SK-N-SH (cell line): ENCODE measurements at regions not wholly inside any gene's neighbourhood (a gene's known extent, or its start where the extent isn't known, plus 50 kb on each side); places are given as distances from the start of the nearest gene placed in this dataset.

Experiments used
- CTCF ChIA-PET: fragments of 300-600, 350-600 bp; formaldehyde crosslinking; extraction: SDS; loops from one replicate; lab custom pipeline; 2021; lab: Yijun Ruan, JAX
- POLR2A ChIA-PET: fragments of 350-600 bp; sonication (Branson Sonifier 250); formaldehyde crosslinking; extraction: SDS; loops from one replicate; lab custom pipeline; 2020; ENCODE audit warnings: antibody characterized with exemption, inconsistent platforms; lab: Yijun Ruan, JAX
- DNase-seq: peaks from one replicate; pipeline ENCODE4 v3.0.0; 2012
- H2AFZ ChIP-seq: fragments of 200-600 bp; sonication (generic); 2 replicates; pipeline ENCODE4 v1.8.1; 2016; ENCODE audit warnings: antibody characterized with exemption, mild to moderate bottlenecking, low read depth
- H3F3A ChIP-seq: fragments of 200-600 bp; sonication (generic); replicated peaks from 2 replicates; pipeline ENCODE3; 2016; ENCODE audit warnings: antibody characterized with exemption, mild to moderate bottlenecking; ENCODE audit not compliant: insufficient read depth
- H3K27ac ChIP-seq, 2 experiments: fragments of 200-500 bp in 1 of 2; fragments of 200-600 bp in 1 of 2; sonication (Bioruptor generic) in 1 of 2; sonication (generic), shearing (Covaris generic) in 1 of 2; 2 replicates each; pipeline versions ENCODE4 v1.5.1 to v1.6.1; 2014 to 2016; ENCODE audit warnings: low read depth in 2 of 2, inconsistent platforms in 1 of 2, low read length in 1 of 2, mild to moderate bottlenecking in 1 of 2, mixed read lengths in 1 of 2
- H3K27me3 ChIP-seq: fragments of 200-600 bp; sonication (generic), shearing (Covaris generic); 2 replicates; pipeline ENCODE4 v1.6.1; 2016; ENCODE audit warnings: mixed run types; ENCODE audit not compliant: insufficient read depth
- H3K36me3 ChIP-seq, 2 experiments: fragments of 200-500 bp in 1 of 2; fragments of 200-600 bp in 1 of 2; sonication (Bioruptor generic) in 1 of 2; sonication (generic) in 1 of 2; replicated peaks in 1 of 2; 2 replicates each; pipeline versions ENCODE3 to v1.5.1; 2014 to 2016; ENCODE audit warnings: low read length in 1 of 2, mild to moderate bottlenecking in 1 of 2; ENCODE audit not compliant: insufficient read depth in 2 of 2, control insufficient read depth in 1 of 2
- H3K4me1 ChIP-seq, 2 experiments: fragments of 200-500 bp in 1 of 2; fragments of 200-600 bp in 1 of 2; sonication (Bioruptor generic) in 1 of 2; sonication (generic), shearing (Covaris generic) in 1 of 2; 2 replicates each; pipeline versions ENCODE4 v1.5.1 to v1.6.1; 2014 to 2016; ENCODE audit warnings: low read depth in 1 of 2, low read length in 1 of 2, mixed run types in 1 of 2; ENCODE audit not compliant: insufficient read depth in 2 of 2, control insufficient read depth in 1 of 2
- H3K4me2 ChIP-seq: fragments of 200-600 bp; sonication (generic), shearing (Covaris generic); 2 replicates; pipeline ENCODE4 v1.6.1; 2017; ENCODE audit warnings: mixed run types
- H3K4me3 ChIP-seq, 2 experiments: fragments of 200-500 bp in 1 of 2; fragments of 200-600 bp in 1 of 2; sonication (Bioruptor generic) in 1 of 2; sonication (generic), shearing (Covaris generic) in 1 of 2; 2 replicates each; pipeline versions ENCODE4 v1.5.1 to v1.8.1; 2014 to 2016; ENCODE audit warnings: low read depth in 2 of 2, inconsistent platforms in 1 of 2, low read length in 1 of 2, mild to moderate bottlenecking in 1 of 2, mixed read lengths in 1 of 2, moderate library complexity in 1 of 2
- H3K79me2 ChIP-seq: fragments of 200-600 bp; sonication (generic); 2 replicates; pipeline ENCODE4 v1.8.1; 2017; ENCODE audit warnings: mild to moderate bottlenecking; ENCODE audit not compliant: insufficient read depth
- H3K9ac ChIP-seq: fragments of 200-600 bp; sonication (generic); 2 replicates; pipeline ENCODE4 v1.6.1; 2017; ENCODE audit warnings: mixed run types
- H3K9me2 ChIP-seq: fragments of 200-600 bp; sonication (generic); 2 replicates; pipeline ENCODE4 v1.6.1; 2017; ENCODE audit warnings: mixed run types
- H3K9me3 ChIP-seq: fragments of 200-600 bp; sonication (generic); 2 replicates; pipeline ENCODE4 v1.6.1; 2017; ENCODE audit warnings: mixed run types, mild to moderate bottlenecking, moderate library complexity
- H4K20me1 ChIP-seq: fragments of 200-600 bp; sonication (generic); 2 replicates; pipeline ENCODE4 v1.6.1; 2017; ENCODE audit warnings: mild to moderate bottlenecking, mixed run types; ENCODE audit not compliant: insufficient read depth
- CTCF ChIP-seq: fragments of 200-600 bp; sonication (generic); IDR thresholded peaks from 2 replicates; pipeline ENCODE4 v1.6.1; 2017; ENCODE audit warnings: antibody characterized with exemption, mild to moderate bottlenecking, moderate library complexity
- FOSL2 ChIP-seq: IDR thresholded peaks from 2 replicates; pipeline ENCODE4 v1.4.0; 2012; ENCODE audit warnings: low read depth, mild to moderate bottlenecking, moderate library complexity, borderline replicate concordance
- FOXM1 ChIP-seq: IDR thresholded peaks from 2 replicates; pipeline ENCODE4 v1.4.0; 2012; ENCODE audit warnings: low read depth, mild to moderate bottlenecking
- GATA2 ChIP-seq: sonication (generic); formaldehyde crosslinking; IDR thresholded peaks from 2 replicates; pipeline ENCODE4 v1.5.0; 2020; ENCODE audit warnings: mild to moderate bottlenecking, missing genetic modification reagents
- JUND ChIP-seq: IDR thresholded peaks from 2 replicates; pipeline ENCODE4 v1.4.0; 2012
- MEF2A ChIP-seq: IDR thresholded peaks from 2 replicates; pipeline ENCODE4 v1.4.0; 2012; ENCODE audit warnings: low read depth, borderline replicate concordance
- MXI1 ChIP-seq: IDR thresholded peaks from 2 replicates; pipeline ENCODE4 v1.6.1; 2012; ENCODE audit warnings: mild to moderate bottlenecking, low read depth, low read length, improper control_type of control experiment
- NRF1 ChIP-seq: IDR thresholded peaks from 2 replicates; pipeline ENCODE4 v1.6.1; 2012; ENCODE audit warnings: low read depth, mild to moderate bottlenecking, low read length
- RAD21 ChIP-seq: IDR thresholded peaks from 2 replicates; pipeline ENCODE4 v1.6.1; 2012; ENCODE audit warnings: mild to moderate bottlenecking, low read length
- RCOR1 ChIP-seq: fragments of 150-350 bp; IDR thresholded peaks from 2 replicates; pipeline ENCODE4 v1.6.1; 2017; ENCODE audit warnings: antibody characterized with exemption, low read length
- SMC3 ChIP-seq: IDR thresholded peaks from 2 replicates; pipeline ENCODE4 v1.6.1; 2012; ENCODE audit warnings: low read depth, low read length, improper control_type of control experiment
- YY1 ChIP-seq: IDR thresholded peaks from 2 replicates; pipeline ENCODE4 v1.4.0; 2012; ENCODE audit warnings: low read depth, mild to moderate bottlenecking
- WGBS: methylation state at CpG from one replicate; pipeline ENCODE4 v1.1.6; 2017; ENCODE audit warnings: low lambda C conversion rate; 5-methylcytosine and 5-hydroxymethylcytosine counted together
- TF ChIP-seq, protein P1 (sequence below): fragments of 150-350 bp; IDR thresholded peaks from 2 replicates; pipeline ENCODE4 v1.6.1; 2017; ENCODE audit warnings: antibody characterized with exemption, low read length, low read depth, borderline replicate concordance

GRCh38 chr15:60072826-60073465 is 68.8 kb downstream of the FOXB1 start:
- no peaks in the 10 kb centered on the region for H3K4me1 ChIP-seq
- H3K9me2 ChIP-seq, result no peaks in the 10 kb centered on the region
- H3K9ac ChIP-seq, result no peak overlapping the region
- no peaks in the 10 kb centered on the region for H3K79me2 ChIP-seq
- WGBS, result 32% methylated on average over 3 of the region's 5 CpGs
- ChIA-PET CTCF (no interaction called here), POLR2A (no interaction called here)
- no peaks in the 10 kb centered on the region for H4K20me1 ChIP-seq
- no peaks in the 10 kb centered on the region for H3K9me3 ChIP-seq
- peaks cover 5% of the 10 kb centered on the region for H3F3A ChIP-seq
- no peak overlapping the region for H2AFZ ChIP-seq
- DNase-seq, result no peak
- H3K4me3 ChIP-seq, result no peak overlapping the region
- peaks cover 12% of the 10 kb centered on the region for H3K27me3 ChIP-seq
- H3K36me3 ChIP-seq, result no peaks in the 10 kb centered on the region
- no peak overlapping the region for H3K4me2 ChIP-seq
- no peak for TF ChIP-seq FOXM1
- no peak for TF ChIP-seq MXI1
- no peak for TF ChIP-seq YY1
- no peak for TF ChIP-seq NRF1
- TF ChIP-seq RAD21, result no peak
- no peak for TF ChIP-seq SMC3
- TF ChIP-seq, all 33 proteins: peak for 0
- no peak overlapping the region for H3K27ac ChIP-seq

GRCh38 chr15:60073466-60073840 is 69.3 kb downstream of the FOXB1 start:
- Histone ChIP-seq H3K9me3 (no peaks in the 10 kb centered on the region), H3K27me3 (peaks cover 12% of the 10 kb centered on the region), H3K4me3 (no peak overlapping the region), H2AFZ (no peak overlapping the region), H3K79me2 (no peaks in the 10 kb centered on the region), H3K27ac (no peak overlapping the region), H3K9me2 (no peaks in the 10 kb centered on the region), H3K4me2 (no peak overlapping the region), H3K9ac (no peak overlapping the region), H3K36me3 (no peaks in the 10 kb centered on the region), H3F3A (peaks cover 5% of the 10 kb centered on the region), H3K4me1 (no peaks in the 10 kb centered on the region), H4K20me1 (no peaks in the 10 kb centered on the region)
- 38% methylated on average over 3 of the region's 3 CpGs for WGBS
- POLR2A ChIA-PET, result no interaction called here
- CTCF ChIA-PET, result no interaction called here
- TF ChIP-seq, protein P1, sequence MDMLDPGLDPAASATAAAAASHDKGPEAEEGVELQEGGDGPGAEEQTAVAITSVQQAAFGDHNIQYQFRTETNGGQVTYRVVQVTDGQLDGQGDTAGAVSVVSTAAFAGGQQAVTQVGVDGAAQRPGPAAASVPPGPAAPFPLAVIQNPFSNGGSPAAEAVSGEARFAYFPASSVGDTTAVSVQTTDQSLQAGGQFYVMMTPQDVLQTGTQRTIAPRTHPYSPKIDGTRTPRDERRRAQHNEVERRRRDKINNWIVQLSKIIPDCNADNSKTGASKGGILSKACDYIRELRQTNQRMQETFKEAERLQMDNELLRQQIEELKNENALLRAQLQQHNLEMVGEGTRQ, result no peak
- TF ChIP-seq RCOR1 (no peak), RAD21 (no peak), GATA2 (CRISPR knock-in tag) (no peak), MEF2A (no peak), FOSL2 (no peak), CTCF (no peak), JUND (no peak)
- DNase-seq, result no peak
